Suppressor macrophage treated with lipopolysaccharide for 4 hours (primary cell): ENCODE measurements at regions not wholly inside any gene's neighbourhood (a gene's known extent, or its start where the extent isn't known, plus 50 kb on each side); places are given as distances from the start of the nearest gene placed in this dataset.

Experiments
- DNase-seq: peaks from one replicate; pipeline ENCODE4 v3.0.0-alpha.2; 2020

- DNase-seq: no peak
Measured at GRCh38 chr2:221205103-221205673, 366.9 kb downstream of the EPHA4 start.

GRCh38 chr2:221210686-221211085 lies 361.4 kb downstream of the EPHA4 start:
- no peak for DNase-seq

DNA sequence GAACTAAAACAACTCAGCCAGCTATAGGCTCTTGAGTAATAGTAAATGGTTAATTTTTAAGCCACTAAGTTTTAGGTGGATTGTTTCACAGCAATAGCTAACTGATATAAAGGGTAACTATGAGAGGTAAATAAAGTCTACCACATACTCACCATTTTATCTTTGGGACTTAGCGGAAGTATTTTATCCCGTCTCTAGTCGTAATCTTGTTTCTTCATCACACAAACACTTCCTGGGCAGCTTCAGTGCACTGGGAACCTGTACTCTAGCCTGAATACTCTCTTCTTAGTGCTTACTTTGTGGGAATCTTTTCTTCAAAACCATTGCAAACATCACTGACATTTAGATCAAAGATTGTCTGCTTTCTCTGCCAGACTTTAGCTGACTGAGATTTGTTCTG lies 360.5 kb downstream of the EPHA4 start:
- DNase-seq: no peak

DNA sequence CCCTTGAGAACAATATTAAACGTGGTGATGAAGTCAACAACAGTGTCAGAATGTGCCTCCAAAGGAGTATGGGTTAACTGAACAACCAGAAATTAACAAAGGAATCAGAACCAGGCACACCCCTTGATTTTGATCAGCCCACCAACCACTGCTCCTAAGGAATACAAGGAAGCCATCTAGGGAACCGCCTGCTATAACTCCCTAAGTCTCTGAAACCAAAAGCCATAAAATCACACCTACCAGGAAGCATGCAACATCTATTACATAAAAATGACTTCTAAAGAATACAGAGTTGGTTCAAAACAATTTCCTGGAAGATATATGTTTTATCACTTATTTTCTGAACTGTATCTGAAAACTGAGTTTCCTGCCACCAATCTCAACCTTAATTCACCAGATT lies 360.0 kb downstream of the EPHA4 start:
- no peak for DNase-seq

- no peak for DNase-seq
Measured at GRCh38 chr2:221215487-221215886, 356.6 kb downstream of the EPHA4 start.

- no peak for DNase-seq
Measured at GRCh38 chr2:221216636-221217035, 355.5 kb downstream of the EPHA4 start.

DNA sequence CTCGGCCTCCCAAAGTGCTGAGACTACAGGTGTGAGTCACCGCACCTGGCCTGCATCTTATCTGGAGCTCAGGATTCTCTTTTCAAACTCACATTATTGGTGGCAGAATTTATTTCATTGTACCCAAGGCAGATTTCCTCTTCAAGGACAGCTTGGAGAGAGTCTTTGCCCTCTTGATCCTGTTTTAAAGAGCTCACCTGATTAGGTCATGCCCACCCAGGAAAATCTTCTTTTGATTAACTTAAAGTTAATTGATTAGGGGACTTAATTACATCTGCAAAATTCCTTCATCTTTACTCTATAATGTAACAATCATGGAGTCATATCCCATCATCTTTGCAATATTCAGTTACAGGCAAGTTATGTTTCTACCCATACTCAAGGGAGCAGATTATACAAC lies 346.4 kb downstream of the EPHA4 start:
- no peak for DNase-seq

- DNase-seq: no peak
Measured at GRCh38 chr2:221228214-221228769, 343.8 kb downstream of the EPHA4 start.

DNA sequence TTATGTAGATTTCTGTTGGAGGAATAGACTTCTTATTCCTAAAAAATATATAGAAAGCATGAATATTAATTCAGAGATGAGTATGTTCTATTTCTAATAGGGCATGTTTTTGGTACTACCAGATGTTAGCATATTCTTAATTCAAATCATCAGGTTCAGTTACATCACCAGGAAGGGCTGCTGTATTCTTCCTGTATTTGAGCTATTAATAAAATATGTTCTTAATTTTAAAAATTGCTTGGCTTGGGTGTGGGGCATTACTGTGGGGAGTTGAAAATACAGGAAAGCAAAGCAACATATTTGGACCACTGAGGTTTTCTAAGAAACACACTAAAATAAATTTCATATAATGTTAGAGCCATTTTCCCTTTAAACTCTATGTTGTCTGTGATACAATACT lies 343.0 kb downstream of the EPHA4 start:
- DNase-seq: no peak

DNA sequence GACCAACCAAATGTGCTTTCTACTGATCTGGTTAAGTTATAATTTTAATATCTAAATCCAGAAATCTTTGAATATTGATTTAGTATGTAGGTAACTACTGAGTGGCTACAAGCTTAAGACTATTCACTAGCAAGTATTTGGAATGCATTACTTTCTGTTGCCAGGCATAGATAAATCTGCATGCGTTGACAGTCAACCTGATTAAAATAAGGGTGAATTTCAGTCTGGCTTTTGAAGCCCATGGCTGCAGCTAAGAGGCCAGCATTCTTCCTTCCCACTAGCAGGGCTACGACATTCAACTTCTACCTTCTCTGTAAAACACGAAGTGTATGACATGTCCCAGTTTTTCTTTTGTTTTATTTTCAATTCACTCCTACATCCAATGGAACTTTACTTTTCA lies 340.6 kb downstream of the EPHA4 start:
- no peak for DNase-seq

DNA sequence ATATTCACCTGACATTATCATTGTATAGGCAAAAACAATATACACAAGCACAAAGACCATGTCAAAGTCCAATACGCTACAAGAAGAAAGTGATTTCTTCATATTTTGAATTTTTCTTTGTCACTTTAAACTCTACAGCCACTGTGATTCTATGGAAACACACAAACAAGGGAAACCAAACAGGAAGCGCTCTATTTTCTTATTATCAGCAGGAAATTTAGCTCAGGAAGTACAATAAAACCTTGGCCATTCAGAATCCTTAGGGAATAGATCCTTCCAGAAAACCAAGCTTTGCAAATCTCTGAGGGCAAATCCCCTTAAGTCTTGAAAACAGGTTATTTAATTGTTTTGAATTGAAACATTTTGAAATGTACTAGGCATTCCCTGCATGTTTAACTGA lies 336.2 kb downstream of the EPHA4 start:
- no peak for DNase-seq

DNA sequence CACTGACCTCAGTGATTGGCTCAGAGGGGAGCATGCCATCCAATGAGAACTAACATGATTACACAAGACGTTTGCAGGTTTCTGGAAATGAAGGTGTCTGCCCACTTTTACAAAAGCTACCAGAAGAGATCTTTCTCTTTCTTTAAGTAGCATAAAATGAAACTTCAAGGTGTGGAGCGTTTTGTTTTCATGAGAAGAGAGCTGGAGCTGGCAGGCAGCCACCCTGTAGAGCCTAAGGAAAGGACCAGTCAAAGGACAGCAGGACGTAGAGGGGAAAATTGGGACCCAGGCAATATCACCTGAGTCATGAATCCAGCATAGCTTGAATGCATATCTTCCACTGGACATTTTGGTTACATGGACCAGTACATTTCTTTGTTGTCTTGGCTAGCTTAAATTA lies 331.0 kb downstream of the EPHA4 start:
- DNase-seq: no peak

GRCh38 chr2:221243771-221244170 lies 328.3 kb downstream of the EPHA4 start:
- no peak for DNase-seq

DNA sequence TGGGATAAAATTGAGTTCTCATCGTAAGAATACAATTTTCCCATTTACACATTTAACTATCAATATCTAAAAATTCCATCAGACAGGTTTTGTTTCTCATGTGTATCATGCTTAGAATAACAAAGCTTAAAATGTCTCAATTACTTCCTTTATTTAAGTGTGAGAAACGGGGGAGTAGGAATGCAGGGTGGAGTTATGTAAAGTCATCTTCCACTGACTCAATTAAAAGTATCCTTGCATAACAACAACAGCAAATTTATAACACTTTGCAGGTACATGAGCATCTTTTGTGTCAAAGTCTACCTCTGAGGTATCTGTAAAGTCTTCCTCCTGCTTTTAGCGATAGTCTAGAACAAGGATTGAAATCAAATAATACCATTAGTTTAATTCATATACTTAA lies 327.1 kb downstream of the EPHA4 start:
- no peak for DNase-seq

GRCh38 chr2:221245772-221246171 lies 326.3 kb downstream of the EPHA4 start:
- no peak for DNase-seq

DNA sequence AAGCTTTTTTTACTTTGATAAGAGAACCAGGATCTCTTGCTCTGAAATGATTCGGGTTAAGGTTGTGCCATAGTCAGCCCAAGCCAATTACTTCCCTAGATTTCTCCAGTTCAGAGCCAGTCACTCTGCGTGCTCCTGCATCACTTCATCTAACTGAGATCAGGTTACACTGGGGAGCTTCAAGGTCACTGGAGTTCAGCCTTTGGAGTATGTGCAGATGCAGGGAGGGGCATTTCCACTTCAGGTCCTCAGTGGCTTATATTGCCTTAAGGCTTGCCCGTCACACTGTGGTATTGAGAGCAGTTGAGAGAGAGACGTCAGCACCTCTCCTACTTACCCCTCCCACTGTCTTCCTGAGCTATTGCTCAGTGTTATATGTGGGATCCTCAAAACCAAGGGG lies 317.8 kb downstream of the EPHA4 start:
- no peak for DNase-seq

DNA sequence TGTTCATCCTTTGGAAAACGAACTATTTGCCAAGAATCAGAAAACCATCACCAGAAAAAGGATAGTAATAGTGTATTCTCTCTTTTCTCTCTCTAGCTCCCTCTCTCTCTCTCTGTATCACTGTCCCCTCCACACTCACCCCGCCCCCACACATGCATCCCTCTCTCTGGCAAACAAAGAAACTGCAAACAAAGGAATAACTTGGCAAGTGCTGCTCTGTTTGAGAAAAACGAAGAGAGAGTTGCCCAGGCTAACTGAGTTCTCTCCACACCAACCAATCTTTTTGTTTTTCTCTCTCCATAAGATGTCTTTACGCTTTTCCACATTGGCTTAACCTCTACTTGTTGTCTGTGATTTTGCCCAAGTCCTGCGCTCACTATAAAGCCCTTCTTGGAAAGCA lies 316.2 kb downstream of the EPHA4 start:
- no peak for DNase-seq

DNA sequence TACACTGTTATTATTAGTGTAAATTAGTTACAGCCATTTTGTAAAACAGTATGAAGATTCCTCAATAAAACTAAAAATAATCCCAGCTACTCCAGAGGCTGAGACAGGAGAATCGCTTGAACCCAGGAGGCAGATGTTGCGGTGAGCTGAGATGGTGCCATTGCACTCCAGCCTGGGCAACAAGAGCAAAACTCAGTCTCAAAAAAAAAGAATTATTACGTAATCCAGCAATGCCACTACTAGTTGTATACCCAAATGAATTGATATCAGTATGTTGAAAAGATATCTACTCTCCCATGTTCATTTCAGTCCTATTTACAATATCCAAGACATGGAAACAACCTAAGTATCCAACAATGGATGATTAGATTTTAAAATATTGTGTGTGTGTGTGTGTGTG lies 313.6 kb downstream of the EPHA4 start:
- DNase-seq: no peak

DNA sequence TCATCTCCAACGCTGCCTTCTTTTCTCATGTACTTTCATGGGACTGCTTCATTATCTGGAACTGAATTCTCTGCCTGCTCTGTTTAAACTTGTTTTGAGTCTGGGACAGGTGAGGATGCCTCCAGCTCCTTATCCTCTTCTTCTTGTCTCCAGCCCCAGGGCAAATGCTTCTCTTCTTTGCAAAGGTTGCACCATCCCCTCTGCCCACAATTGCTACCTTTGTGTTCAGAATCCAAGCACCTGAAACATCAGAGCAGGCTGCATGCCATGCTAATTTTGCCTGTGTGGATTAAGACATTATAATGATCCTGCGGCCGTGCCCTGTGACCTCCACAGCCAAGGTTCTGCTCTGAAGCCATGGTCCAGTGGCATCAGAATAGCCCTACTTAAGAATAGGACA lies 309.5 kb downstream of the EPHA4 start:
- DNase-seq: no peak

- no peak for DNase-seq
Measured at GRCh38 chr2:221263573-221263972, 308.5 kb downstream of the EPHA4 start.

GRCh38 chr2:221264318-221264717 lies 307.8 kb downstream of the EPHA4 start:
- no peak for DNase-seq

DNA sequence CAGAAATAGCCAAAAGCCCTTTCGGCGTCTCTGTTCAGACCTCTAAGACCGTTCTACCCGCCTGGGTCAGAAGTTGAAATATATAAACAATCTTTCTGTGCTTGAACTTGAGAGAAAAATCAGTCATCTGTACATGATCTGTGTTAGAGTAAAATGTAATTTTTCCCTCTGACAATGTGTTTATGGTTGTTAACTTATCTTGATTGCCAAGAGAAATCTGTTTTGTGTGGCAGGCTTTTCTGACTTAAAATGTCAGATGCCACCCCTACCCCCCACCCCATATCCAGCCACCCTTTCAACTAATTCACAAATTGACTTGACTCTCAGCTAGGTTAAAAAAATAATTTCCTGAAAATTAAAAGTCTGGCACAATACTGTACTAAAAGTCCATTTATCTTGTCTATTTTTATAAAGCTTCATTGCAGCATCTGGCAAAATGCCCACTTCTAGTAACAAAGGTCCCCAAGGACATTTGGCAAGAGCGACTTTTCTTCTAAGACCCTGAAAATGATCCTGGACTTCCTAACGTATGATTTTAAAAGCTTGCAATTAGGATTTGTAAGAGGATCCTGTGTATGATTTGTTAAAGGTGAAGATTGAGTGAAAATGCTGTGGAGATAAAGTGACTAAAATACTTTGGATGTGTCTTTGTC lies 304.2 kb downstream of the EPHA4 start:
- DNase-seq: no peak

GRCh38 chr2:221268631-221269030 lies 303.5 kb downstream of the EPHA4 start:
- DNase-seq: no peak

- no peak for DNase-seq
Measured at GRCh38 chr2:221270806-221271205, 301.3 kb downstream of the EPHA4 start.

GRCh38 chr2:221272729-221273128 lies 299.4 kb downstream of the EPHA4 start:
- DNase-seq: no peak
